NCI-H2107 treated with DMSO at 0.1 percent for 48 hours (cell line): ENCODE measurements at regions not wholly inside any gene's neighbourhood (a gene's known extent, or its start where the extent isn't known, plus 50 kb on each side); places are given as distances from the start of the nearest gene placed in this dataset.

Experiments
- DNase-seq: peaks from one replicate; lab custom pipeline; 2025; ENCODE audit not compliant: unreplicated experiment; lab: John Stamatoyannopoulos, UW

DNA sequence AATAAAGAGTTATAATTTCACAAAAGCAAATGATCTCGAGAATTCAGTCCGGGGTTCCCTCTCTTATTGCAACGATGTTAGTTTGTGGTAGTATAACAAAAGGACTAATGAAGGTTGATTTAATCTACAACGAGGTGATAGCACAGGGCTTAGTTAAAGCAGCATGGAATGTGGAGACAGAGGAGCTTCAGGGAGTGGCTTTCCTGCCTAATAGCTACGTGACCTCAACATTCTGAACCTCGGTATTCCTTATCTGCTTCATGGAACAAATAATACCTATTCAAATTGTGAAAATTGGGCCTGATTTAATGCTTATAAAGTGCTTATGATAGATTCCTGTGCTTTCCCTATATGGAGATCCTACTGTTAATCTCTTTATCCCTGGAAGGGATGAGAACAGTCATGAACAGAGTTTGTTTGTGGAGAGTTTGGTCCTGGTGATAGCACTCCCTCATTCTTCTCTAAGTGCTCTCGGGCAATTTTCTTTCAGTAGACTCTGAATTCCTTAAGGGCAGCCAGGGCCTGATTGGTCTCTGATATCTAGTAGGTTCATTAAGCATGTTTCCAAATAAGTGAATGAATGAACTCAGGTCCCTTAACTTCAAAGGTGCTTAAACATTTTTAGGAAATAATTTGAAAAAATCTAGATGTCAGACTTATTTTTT lies 104.1 kb upstream of the TUT7 start:
- DNase-seq = no peak

DNA sequence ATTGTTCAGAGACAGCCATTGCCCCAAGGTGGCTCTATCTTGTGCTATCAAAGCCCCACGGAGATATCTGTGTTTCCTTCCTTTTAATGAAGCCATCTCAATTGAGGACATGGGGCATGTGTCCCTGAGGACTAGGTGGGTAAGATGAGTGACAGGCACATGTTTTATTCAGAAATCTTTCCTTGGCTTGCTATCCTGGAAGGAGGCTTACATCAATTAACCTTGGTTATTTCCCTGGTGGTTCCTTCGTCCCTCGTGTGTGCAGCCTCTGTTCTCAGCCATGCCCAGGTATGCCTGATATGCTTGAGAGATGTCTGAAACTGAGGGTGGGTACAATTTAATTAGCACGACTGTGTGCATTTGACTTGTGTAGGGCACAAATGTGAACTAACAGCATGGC lies 102.2 kb upstream of the TUT7 start:
- DNase-seq = no peak

DNA sequence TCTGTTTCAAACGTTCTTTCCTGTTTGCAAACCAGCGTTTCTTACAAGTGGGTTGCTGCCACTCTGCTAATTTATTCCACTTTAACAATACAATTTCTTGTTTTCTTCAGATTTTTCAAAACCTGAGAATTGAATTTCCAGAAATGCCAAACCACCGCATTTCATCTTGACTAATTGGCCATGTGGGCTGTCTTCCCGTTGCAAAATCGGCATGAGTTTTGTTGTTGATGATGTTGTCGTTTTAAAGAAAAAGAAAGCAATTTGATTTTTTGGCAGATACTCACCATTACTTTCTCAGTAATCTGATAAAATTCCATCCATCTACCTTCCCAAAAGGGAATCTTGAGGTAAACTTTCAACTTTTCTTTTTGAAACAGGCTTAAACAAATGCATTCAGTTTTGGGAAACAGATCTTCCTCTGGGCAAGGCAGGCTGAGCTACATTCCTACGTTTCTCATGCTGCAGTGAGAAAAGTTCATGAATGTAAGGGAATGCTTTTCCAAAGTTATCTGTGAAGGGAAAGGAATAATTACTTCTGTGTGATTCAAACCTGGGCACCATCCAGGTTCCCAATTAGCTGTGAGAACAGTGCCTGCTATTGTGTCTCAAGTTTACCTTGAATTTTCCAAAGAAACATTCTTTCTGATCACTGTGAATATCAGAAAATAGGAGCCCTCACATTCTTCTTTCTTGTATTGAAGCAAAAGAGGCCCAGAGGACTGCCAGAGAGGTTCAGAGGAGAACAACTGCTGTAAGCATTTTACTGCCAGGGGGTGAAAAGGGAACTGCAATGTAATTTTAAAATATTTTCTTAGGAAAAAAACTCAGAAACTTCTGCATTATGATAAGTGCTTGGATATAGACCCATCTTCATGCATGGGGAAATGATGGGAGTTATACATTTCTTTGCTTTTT lies 100.7 kb upstream of the TUT7 start:
- no peak for DNase-seq

DNA sequence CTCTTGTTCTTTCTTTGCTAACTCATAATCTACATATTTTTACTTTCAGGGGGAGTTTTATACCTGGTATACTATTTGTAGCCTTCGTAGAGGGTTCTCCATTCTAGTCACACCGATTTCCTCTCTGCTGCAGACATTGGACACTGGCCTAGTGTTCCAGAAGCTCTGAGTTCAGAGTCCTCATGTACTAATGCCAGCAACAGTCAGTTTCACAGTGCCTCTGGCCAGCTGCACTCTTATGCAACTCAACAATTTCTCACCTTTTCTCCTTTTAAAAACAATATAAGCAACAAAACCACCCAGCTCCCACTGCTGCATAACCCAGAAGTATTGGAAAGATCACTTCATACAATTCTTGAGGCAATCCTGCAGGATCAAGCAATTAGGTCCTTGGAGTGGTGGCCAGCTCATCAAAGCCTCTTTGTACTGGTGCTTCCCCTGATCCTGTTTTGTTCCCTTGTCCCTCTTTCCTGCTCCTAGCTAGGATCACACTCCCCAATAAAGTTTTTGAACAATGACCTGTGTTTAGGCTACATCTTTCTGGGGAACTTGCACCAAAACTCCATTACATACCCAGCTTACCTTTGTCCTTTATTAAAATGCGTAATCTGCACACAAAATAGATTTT lies 98.1 kb upstream of the TUT7 start:
- no peak for DNase-seq

DNA sequence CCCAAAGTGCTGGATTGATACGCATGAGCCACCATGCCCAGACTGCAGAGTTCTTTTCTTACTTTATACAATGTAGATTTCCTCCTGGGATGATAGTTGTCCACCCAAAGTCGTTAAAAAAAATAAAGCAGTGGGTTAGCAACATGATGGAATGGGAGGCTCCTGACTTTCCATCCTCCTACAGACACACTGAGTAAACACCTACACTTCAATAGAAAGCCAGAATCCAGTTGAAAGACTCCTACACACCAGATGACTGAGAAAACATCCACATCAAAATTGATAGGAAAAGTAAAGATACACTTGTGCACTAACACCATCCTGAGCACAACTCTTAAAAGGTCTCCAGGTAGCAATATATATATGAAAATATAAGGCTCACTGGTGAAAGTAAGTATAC lies 95.0 kb upstream of the TUT7 start:
- DNase-seq = no peak

DNA sequence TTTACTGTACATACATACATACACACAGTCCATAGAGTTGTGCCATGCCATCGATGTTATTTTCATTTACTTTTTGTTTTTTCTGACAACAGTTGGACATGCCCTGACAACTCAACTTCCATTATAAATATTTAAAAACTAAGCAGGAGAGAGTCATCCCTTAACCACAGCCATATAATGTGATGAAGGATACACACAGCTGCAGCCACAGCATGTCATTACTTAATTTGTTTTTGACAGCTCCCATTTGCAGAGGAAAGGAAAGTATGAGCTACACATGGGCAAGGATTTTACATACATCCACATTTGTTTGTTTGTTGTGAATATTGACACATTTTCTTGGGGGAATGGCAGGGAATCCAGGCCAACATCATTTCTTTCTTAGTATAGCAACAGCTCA lies 91.5 kb upstream of the TUT7 start:
- no peak for DNase-seq

DNA sequence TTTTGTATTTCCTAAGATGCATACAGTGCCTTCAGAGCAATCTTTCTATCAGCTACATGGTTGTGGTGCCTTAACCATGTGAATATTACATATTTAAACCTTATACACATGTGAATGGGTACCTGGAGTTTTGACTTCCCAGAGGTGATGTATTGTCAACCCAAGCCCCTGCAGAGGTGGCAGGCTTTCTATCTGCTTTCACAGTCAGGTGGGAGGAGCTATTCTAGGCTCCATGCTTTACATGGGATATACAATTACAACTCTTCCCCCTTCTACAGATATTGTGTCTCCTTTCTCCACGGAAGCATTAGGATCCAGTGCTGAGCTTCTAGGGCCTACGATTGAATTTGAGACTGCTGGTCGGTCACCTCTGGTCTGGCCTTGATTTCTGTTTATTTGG lies 89.8 kb upstream of the TUT7 start:
- DNase-seq = no peak

DNA sequence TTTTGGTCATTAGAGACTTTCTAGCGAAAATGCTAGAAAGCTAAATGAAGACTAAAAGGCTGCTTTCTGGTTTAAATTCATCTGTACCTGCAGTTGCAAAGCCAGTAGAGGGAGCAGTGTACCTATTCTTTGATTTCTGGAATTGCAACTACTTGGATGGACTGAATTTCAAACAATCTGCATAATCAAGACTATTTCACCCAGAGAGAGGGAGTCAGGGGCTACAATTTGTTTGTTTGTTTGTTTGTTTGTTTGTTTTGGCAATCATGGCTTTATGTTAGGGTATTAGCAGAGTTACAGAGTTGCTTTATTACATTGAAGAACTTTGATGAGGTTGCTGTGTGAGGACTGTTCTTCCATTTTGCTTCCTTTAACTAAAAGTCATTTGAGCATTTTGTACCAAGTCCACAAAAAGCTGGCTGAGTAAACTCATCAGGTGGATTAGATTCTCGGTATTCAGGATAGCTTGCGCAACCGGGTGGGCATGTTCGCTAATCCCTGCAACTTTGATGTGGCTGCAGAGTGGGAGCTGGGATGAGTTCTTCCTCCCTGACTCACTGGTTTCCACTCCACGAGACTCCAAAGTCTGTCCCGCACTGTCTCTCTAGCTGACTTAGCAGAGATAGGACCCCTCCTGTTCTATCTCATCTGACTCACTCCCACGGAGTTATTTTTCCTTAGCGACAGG lies 80.0 kb upstream of the TUT7 start:
- peak; percentile 20 for DNase-seq

DNA sequence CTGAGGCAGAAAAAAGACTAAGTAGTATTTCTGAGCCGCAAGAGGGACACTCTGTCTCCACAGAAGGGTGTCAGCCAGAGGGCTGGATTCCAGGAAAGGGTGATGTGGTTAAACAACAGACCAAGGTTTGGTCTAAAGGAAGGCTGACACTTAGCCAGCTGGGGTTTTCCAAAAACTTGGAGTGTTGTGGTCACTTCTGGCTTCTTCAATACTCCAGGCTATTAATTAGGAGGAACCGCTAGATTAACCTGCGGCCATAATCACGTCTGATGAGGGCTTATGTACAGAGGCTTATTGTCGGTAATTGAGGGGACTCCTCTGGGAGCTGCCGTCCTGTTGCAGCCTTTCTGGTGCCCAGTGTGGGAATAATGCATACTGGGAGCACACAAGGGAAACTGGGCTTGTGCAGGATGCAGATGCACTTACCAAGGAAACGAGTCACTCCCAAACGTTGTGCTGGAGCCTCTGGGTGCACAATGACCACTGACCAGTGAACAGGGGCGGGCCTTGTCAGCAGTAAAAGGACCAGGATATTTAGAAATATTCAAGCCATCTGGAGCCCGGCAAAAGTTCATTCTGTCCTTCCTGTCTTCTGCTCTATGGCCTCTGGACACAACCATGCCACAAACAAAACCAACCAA lies 70.2 kb upstream of the TUT7 start:
- DNase-seq = no peak

DNA sequence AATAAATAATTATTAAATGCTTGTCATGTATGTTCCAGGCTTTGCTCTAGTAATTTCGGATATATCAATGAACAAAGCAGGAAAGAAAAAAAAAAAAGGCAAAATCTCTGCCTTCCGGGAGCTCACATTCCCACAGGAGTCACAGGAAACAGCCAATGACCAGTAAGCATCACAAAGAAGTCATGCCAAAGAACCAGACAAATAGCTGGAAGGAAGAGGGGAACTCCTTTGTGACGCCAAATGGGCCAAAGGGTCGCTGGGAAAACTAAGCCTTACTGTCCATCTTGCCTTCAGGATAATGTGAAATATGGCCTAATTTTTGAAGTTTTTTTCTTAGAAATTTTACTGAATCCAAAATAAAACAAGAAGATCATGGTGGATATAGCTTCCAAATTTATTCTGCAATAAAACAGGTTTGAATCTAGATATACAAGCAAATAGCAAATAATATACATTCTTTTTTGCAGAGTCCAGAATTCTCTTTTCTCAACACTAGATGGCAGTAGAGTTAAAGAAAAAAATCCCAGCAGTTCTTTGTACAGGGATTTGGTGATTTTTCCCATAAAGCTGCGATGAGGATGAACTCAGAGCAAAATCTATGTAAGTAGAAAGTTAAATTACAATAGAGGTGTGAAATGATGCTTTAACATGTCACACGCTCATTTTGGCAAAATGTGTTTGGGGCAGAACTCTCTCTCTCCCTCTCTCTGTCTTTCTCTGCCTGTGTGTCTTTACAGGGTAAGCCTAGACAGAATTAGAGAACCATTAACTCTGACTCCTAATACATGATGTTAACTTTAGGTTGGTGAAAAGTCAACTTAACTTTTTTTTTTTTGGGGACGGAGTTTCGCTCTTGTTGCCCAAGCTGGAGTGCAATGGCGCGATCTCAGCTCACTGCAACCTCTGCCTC lies 60.0 kb upstream of the TUT7 start:
- peak; percentile 16 for DNase-seq

DNA sequence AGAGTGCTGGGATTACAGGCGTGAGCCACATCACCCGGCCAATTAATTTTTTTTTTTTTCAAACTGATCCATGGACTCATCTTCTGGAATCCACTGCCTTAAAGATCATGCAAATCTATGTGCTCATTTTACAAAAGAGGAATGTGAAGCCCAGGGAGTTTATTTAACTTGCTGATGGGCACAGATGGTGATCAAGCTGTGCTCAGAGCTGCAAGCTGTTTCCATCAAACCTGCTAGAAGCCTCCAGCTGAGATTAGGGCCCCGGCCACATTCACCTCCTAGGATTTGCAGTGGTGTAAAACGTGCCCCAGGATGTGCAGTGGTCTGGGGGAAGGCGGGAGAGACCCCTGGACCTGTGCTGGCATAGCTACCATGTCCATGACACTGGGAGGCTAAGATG lies 56.1 kb upstream of the TUT7 start:
- DNase-seq = no peak

DNA sequence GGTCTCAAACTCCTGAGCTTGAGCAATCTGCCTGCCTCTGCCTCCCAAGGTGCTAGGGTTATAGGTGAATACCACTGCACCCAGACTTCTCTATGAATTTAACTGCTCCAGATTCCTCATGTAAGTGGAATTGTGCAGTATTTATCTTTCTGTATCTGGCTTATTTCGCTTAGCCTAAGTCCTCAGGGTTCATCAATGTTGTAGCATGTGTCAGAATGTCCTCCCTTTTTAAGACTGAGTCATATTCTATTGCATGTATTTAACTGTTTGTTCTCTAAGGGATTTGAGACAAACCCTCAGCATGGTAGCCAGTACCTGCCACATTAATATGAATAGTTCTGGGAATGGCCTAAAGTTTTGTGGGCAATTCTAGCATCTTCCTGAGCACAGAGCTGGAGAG lies 53.9 kb upstream of the TUT7 start:
- DNase-seq = no peak

DNA sequence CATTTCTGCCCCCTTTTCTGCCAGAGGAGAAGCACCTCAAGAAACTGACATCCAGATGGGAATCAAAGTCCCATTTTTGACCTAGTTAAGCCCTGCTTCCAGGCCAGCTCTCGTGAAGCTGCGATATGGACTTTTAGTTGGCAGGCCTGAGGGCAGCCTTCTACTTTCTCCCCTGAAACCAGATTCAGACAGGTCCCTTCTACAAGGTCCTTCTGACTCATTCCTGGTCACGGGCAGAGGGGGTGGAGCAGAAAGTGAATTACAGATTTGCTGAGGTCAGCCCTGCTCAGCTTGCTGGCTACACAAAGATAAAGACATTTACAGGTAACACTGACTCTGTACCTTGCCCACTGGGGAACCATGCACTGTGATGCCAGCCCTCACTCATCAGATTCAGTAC lies 52.8 kb upstream of the TUT7 start:
- no peak for DNase-seq

DNA sequence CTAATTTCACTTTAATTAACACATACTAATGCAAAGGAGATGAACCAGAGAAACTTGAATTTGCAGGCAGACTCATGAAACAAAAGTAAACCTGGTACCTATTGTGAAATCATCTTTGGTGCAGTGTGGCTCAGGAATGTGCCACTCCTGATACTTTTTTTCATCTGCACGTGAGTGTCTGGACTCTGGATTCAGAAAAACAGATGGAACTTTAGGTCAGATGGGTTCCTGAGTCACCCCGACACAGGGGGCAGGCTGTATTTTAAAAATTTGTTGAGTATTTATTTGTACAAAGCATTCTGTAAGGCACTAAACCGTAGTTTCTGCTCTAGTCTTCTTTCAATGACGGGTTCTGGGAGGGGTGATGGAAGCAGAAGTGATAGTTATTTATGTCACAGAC lies 52.2 kb upstream of the TUT7 start:
- DNase-seq = no peak

DNA sequence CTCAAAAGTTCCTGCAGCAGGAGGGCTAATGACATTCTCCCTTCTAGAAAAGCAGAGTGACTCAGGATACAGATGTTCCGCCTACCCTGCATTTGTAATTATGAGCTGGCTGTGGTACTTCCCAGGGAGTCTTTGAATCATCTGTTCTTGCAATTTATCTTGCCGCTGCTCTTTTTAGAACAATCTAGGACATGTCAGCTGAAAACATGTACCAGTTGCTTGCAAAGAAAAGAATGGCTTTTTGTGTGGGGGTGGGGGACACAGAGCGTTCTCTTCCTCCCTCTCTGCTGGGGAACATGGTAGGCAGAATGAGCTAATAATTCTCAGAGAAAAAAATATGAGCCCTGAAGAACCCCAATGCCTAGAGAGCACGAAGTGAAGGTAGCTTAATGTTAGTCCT lies 51.7 kb upstream of the TUT7 start:
- no peak for DNase-seq

DNA sequence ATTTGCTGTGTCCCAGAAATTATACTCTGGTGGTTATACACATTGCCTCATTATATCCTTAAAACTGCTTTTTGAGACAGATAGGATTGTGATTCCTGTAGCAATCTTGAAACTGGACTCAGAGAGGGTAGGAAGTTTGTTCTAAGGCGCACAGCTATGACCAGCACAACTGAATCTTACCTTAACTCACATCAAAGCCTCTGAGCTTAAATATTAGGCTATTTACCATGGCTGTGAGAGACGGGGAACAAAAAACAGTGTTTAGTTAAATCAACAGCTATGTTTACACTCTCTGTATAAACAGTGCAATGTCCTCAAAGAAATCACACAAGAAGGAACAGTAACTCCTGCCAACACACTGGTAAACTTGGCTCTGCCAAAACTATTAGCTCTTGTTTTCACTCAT lies 50.9 kb upstream of the TUT7 start:
- no peak for DNase-seq
